SU-DHL-6 (cell line): ENCODE measurements at regions not wholly inside any gene's neighbourhood (a gene's known extent, or its start where the extent isn't known, plus 50 kb on each side); places are given as distances from the start of the nearest gene placed in this dataset.

ENCODE experiments used
- H2AFZ ChIP-seq: fragments of 200-600 bp; sonication (generic); 2 replicates; pipeline ENCODE4 v1.6.1; 2014; ENCODE audit warnings: low read depth, mild to moderate bottlenecking, moderate library complexity, mixed read lengths, antibody characterized with exemption, low read length; ENCODE audit not compliant: severe bottlenecking
- H3F3A ChIP-seq: fragments of 200-600 bp; shearing (Covaris generic); 2 replicates; pipeline ENCODE4 v1.6.0; 2016; ENCODE audit warnings: antibody characterized with exemption, mild to moderate bottlenecking; ENCODE audit not compliant: insufficient read depth
- H3K27ac ChIP-seq: fragments of 200-600 bp; sonication (generic); 2 replicates; pipeline ENCODE4 v1.5.1; 2016; ENCODE audit warnings: low read depth, mild to moderate bottlenecking, low read length, moderate library complexity, mixed read lengths
- H3K27me3 ChIP-seq: fragments of 200-600 bp; sonication (generic), shearing (Covaris generic); 2 replicates; pipeline ENCODE4 v1.6.0; 2014; ENCODE audit warnings: mild to moderate bottlenecking, low read length
- H3K36me3 ChIP-seq: fragments of 200-600 bp; sonication (generic); 2 replicates; pipeline ENCODE4 v1.6.1; 2014; ENCODE audit warnings: mild to moderate bottlenecking, low read length, mixed read lengths
- H3K4me2 ChIP-seq: fragments of 300-600, 200-600 bp; shearing (Covaris generic), sonication (generic); 2 replicates; pipeline ENCODE4 v1.6.0; 2014; ENCODE audit warnings: low read length, low read depth, mild to moderate bottlenecking; ENCODE audit not compliant: poor library complexity, severe bottlenecking
- H3K4me3 ChIP-seq: fragments of 200-600 bp; sonication (generic); 2 replicates; pipeline ENCODE4 v1.5.1; 2014; ENCODE audit warnings: antibody characterized with exemption, low read length, mild to moderate bottlenecking, mixed read lengths; ENCODE audit not compliant: insufficient read depth, poor library complexity, severe bottlenecking
- H3K79me2 ChIP-seq: fragments of 200-600 bp; sonication (generic); 2 replicates; pipeline ENCODE4 v1.6.1; 2014; ENCODE audit warnings: mild to moderate bottlenecking, low read length, moderate library complexity; ENCODE audit not compliant: insufficient read depth
- H3K9ac ChIP-seq: fragments of 200-600 bp; sonication (generic); 2 replicates; pipeline ENCODE4 v1.7.0; 2014; ENCODE audit warnings: mild to moderate bottlenecking, low read length
- H3K9me2 ChIP-seq: fragments of 200-600 bp; sonication (generic); replicated peaks from 2 replicates; pipeline ENCODE4 v1.6.1; 2014; ENCODE audit warnings: low read length; ENCODE audit not compliant: insufficient read depth
- H3K9me3 ChIP-seq: fragments of 200-600 bp; sonication (generic); 2 replicates; pipeline ENCODE4 v1.6.1; 2014; ENCODE audit warnings: low read length, mixed read lengths; ENCODE audit not compliant: insufficient read depth
- H4K20me1 ChIP-seq: fragments of 200-600 bp; sonication (generic); 2 replicates; pipeline ENCODE4 v1.6.1; 2014; ENCODE audit warnings: low read depth, mild to moderate bottlenecking, antibody characterized with exemption, low read length, moderate library complexity, mixed read lengths
- CTCF ChIP-seq: fragments of 200-600 bp; sonication (generic); IDR thresholded peaks from one replicate; pipeline ENCODE4 v1.5.1; 2017; ENCODE audit warnings: antibody characterized with exemption, mild to moderate bottlenecking, low read length, moderate library complexity; ENCODE audit not compliant: insufficient read depth, poor library complexity, severe bottlenecking
- EZH2phosphoT487 ChIP-seq: fragments of 200-600 bp; sonication (generic), shearing (Covaris generic); conservative IDR thresholded peaks from 2 replicates; pipeline ENCODE4 v1.6.1; 2018; ENCODE audit warnings: mild to moderate bottlenecking, antibody characterized with exemption, low read length, moderate library complexity, mixed read lengths

GRCh38 chr20:55830121-55830827 lies 175.0 kb downstream of the CBLN4 start:
- no peak overlapping the region for H3K9ac ChIP-seq
- H3K79me2 ChIP-seq = no peaks in the 10 kb centered on the region
- H3K9me2 ChIP-seq = no peaks in the 10 kb centered on the region
- H3K4me3 ChIP-seq = no peak overlapping the region
- H4K20me1 ChIP-seq = no peaks in the 10 kb centered on the region
- no peak overlapping the region for H3K27ac ChIP-seq
- no peaks in the 10 kb centered on the region for H3K36me3 ChIP-seq
- TF ChIP-seq EZH2phosphoT487 = no peak
- TF ChIP-seq CTCF = no peak
- H3F3A ChIP-seq = no peaks in the 10 kb centered on the region
- H3K4me2 ChIP-seq = no peak overlapping the region
- no peaks in the 10 kb centered on the region for H3K9me3 ChIP-seq
- no peak overlapping the region for H2AFZ ChIP-seq
- no peaks in the 10 kb centered on the region for H3K27me3 ChIP-seq

- Histone ChIP-seq H3K79me2 (no peaks in the 10 kb centered on the region), H3K27me3 (no peaks in the 10 kb centered on the region), H4K20me1 (no peaks in the 10 kb centered on the region), H3K27ac (no peak overlapping the region), H3K9ac (no peak overlapping the region), H3K36me3 (no peaks in the 10 kb centered on the region), H3K9me3 (no peaks in the 10 kb centered on the region), H3K9me2 (no peaks in the 10 kb centered on the region), H3F3A (no peaks in the 10 kb centered on the region), H3K4me2 (no peak overlapping the region), H2AFZ (no peak overlapping the region), H3K4me3 (no peak overlapping the region)
- TF ChIP-seq EZH2phosphoT487 = no peak
- TF ChIP-seq CTCF = no peak
Observed at GRCh38 chr20:55805138-55805537, 200.2 kb downstream of the CBLN4 start.

- Histone ChIP-seq H4K20me1 (no peaks in the 10 kb centered on the region), H2AFZ (no peak overlapping the region), H3K4me3 (no peak overlapping the region), H3K9me3 (no peaks in the 10 kb centered on the region), H3K4me2 (no peak overlapping the region), H3K79me2 (no peaks in the 10 kb centered on the region), H3F3A (no peaks in the 10 kb centered on the region), H3K27ac (no peak overlapping the region), H3K9ac (no peak overlapping the region), H3K9me2 (no peaks in the 10 kb centered on the region), H3K27me3 (no peaks in the 10 kb centered on the region), H3K36me3 (no peaks in the 10 kb centered on the region)
- no peak for TF ChIP-seq EZH2phosphoT487
- no peak for TF ChIP-seq CTCF
Observed at GRCh38 chr20:55800552-55801245, 204.6 kb downstream of the CBLN4 start.
